Stimulated activated CD4-positive, alpha-beta T cell treated with anti-CD3 and anti-CD28 coated beads, TNF-alpha, amount 100 ng/mL, for 4 hours (primary cell): ENCODE measurements at regions not wholly inside any gene's neighbourhood (a gene's known extent, or its start where the extent isn't known, plus 50 kb on each side); places are given as distances from the start of the nearest gene placed in this dataset.
"Not testable (repeated sequence)": the region's sequence is repeated elsewhere in the genome, so short reads cannot be mapped to it uniquely, and the experiment has no call there.

Experiments
- DNase-seq, 3 experiments: peaks; one replicate each; pipeline ENCODE4 v3.0.0-alpha.2; 2020; ENCODE audit warnings: low read depth in 3 of 3

- no peak for DNase-seq
Observed at GRCh38 chr15:70576696-70577095, 186.7 kb downstream of the UACA start.

GRCh38 chr15:70576276-70576675 is 187.1 kb downstream of the UACA start:
- DNase-seq: no peak

GRCh38 chr15:70575231-70576226 is 187.8 kb downstream of the UACA start:
- no peak for DNase-seq

- DNase-seq: not testable (repeated sequence)
Observed at GRCh38 chr15:70574325-70574724, 189.0 kb downstream of the UACA start.

- DNase-seq: no peak
Observed at GRCh38 chr15:70573121-70573850, 190.1 kb downstream of the UACA start.

- DNase-seq: no peak
Observed at GRCh38 chr15:70569714-70570231, 193.6 kb downstream of the UACA start.

GRCh38 chr15:70569091-70569713 is 194.2 kb downstream of the UACA start:
- no peak for DNase-seq

GRCh38 chr15:70566989-70567388 is 196.4 kb downstream of the UACA start:
- DNase-seq: no peak

- DNase-seq: no peak
Observed at GRCh38 chr15:70566047-70566835, 197.1 kb downstream of the UACA start.

GRCh38 chr15:70563561-70564095 is 199.7 kb downstream of the UACA start:
- DNase-seq: no peak

GRCh38 chr15:70562906-70563305 is 200.5 kb downstream of the UACA start:
- no peak for DNase-seq

GRCh38 chr15:70561885-70562284 is 201.5 kb downstream of the UACA start:
- DNase-seq: no peak

- DNase-seq: no peak
Observed at GRCh38 chr15:70560617-70561328, 202.6 kb downstream of the UACA start.

GRCh38 chr15:70559265-70560239 is 203.8 kb downstream of the UACA start:
- peak in 2 of 3 experiments; percentile 33 to 36 for DNase-seq

- no peak for DNase-seq
Observed at GRCh38 chr15:70558406-70559264, 204.7 kb downstream of the UACA start.

- DNase-seq: no peak
Observed at GRCh38 chr15:70557521-70558258, 205.7 kb downstream of the UACA start.

- no peak for DNase-seq
Observed at GRCh38 chr15:70556779-70557178, 206.6 kb downstream of the UACA start.
